Caco-2 (cell line): ENCODE measurements at regions not wholly inside any gene's neighbourhood (a gene's known extent, or its start where the extent isn't known, plus 50 kb on each side); places are given as distances from the start of the nearest gene placed in this dataset.

Source experiments
- BruUV-seq: library from RNA; stranded (reverse); fragments of 400-500 nt; replicated peaks from 2 replicates; lab custom pipeline; 2021; lab: Mats Ljungman, UMichigan
- CTCF ChIA-PET: fragments of 300-600 bp; sonication (Branson Sonifier 250); formaldehyde crosslinking; loops from one replicate; lab custom pipeline; 2022; ENCODE audit warnings: antibody characterized with exemption; lab: Charles Lee
- POLR2A ChIA-PET: fragments of 300-600 bp; sonication (Branson Sonifier 250); formaldehyde crosslinking; loops from one replicate; lab custom pipeline; 2022; ENCODE audit warnings: antibody characterized with exemption; lab: Charles Lee
- DNase-seq, 2 experiments: peaks; one replicate each; pipeline versions ENCODE4 v3.0.0 to v3.0.0-alpha.2; 2020 to 2022
- H3K27me3 ChIP-seq: replicated peaks from 2 replicates; pipeline ENCODE4 v1.6.0; 2011; ENCODE audit warnings: low read length; ENCODE audit not compliant: control insufficient read depth, insufficient read depth
- H3K36me3 ChIP-seq: 2 replicates; pipeline ENCODE4 v1.5.1; 2011; ENCODE audit warnings: low read length; ENCODE audit not compliant: control insufficient read depth, insufficient read depth
- H3K4me1 ChIP-seq: fragments of 250-450 bp; sonication (Bioruptor Pico); 2 replicates; pipeline ENCODE4 v1.5.1; 2020; ENCODE audit warnings: mild to moderate bottlenecking
- H3K4me3 ChIP-seq: 2 replicates; pipeline ENCODE4 v1.5.1; 2011; ENCODE audit warnings: low read depth, mild to moderate bottlenecking, control low read depth, low read length
- H3K9me3 ChIP-seq: fragments of 250-450 bp; sonication (Bioruptor Pico); 2 replicates; pipeline ENCODE4 v1.5.1; 2020; ENCODE audit warnings: mild to moderate bottlenecking, moderate library complexity
- H3K27ac Mint-ChIP-seq: one replicate; pipeline ENCODE4 v1.8.0; 2022; ENCODE audit warnings: mixed read lengths; ENCODE audit not compliant: unreplicated experiment
- H3K27me3 Mint-ChIP-seq: one replicate; pipeline ENCODE4 v1.8.0; 2022; ENCODE audit warnings: mixed read lengths; ENCODE audit not compliant: insufficient read depth, unreplicated experiment
- H3K36me3 Mint-ChIP-seq: one replicate; pipeline ENCODE4 v1.8.0; 2022; ENCODE audit warnings: mild to moderate bottlenecking, mixed read lengths; ENCODE audit not compliant: insufficient read depth, unreplicated experiment
- H3K4me1 Mint-ChIP-seq: one replicate; pipeline ENCODE4 v1.8.0; 2022; ENCODE audit warnings: low read depth, mixed read lengths; ENCODE audit not compliant: unreplicated experiment
- H3K4me3 Mint-ChIP-seq: one replicate; pipeline ENCODE4 v1.8.0; 2022; ENCODE audit warnings: mild to moderate bottlenecking, moderate library complexity, mixed read lengths; ENCODE audit not compliant: unreplicated experiment
- H3K9me3 Mint-ChIP-seq: one replicate; pipeline ENCODE4 v1.8.0; 2022; ENCODE audit warnings: mixed read lengths; ENCODE audit not compliant: unreplicated experiment
- CTCF ChIP-seq, 2 experiments: fragments of 200-600 bp in 1 of 2; IDR thresholded peaks; 1 replicate in 1 of 2; 2 replicates in 1 of 2; pipeline versions ENCODE4 v1.5.1 to v1.8.0; 2011 to 2022; ENCODE audit warnings: antibody characterized with exemption in 1 of 2, control low read depth in 1 of 2, inconsistent platforms in 1 of 2, low read depth in 1 of 2, low read length in 1 of 2, mild to moderate bottlenecking in 1 of 2, moderate library complexity in 1 of 2; ENCODE audit not compliant: insufficient read depth in 1 of 2, severe bottlenecking in 1 of 2, unreplicated experiment in 1 of 2
- intact Hi-C: fragments of 100-400 bp; cut with micrococcal nuclease; formaldehyde crosslinking; loops from one replicate; pipeline ENCODE4 v1.10.0; 2022; ENCODE audit not compliant: unreplicated experiment

- POLR2A ChIA-PET = no interaction called here
- H3K27me3 ChIP-seq = no peaks in the 10 kb centered on the region
- H3K4me3 ChIP-seq = no peak overlapping the region
- intact Hi-C loops = no loop called here
- no peaks in the 10 kb centered on the region for H3K36me3 ChIP-seq
- Mint-ChIP-seq H3K4me3 (no peak overlapping the region), H3K4me1 (no peaks in the 10 kb centered on the region), H3K36me3 (no peaks in the 10 kb centered on the region), H3K27ac (no peak overlapping the region), H3K27me3 (no peaks in the 10 kb centered on the region), H3K9me3 (no peaks in the 10 kb centered on the region)
- DNase-seq = no peak
- H3K4me1 ChIP-seq = no peaks in the 10 kb centered on the region
- H3K9me3 ChIP-seq = no peaks in the 10 kb centered on the region
- TF ChIP-seq CTCF (IDR thresholded peaks at IDR 0.05; ENCODE audit: insufficient read depth in 1 of 2, low read depth in 1 of 2, low read length in 1 of 2, severe bottlenecking in 1 of 2, unreplicated experiment in 1 of 2) = no peak
- CTCF ChIA-PET = no interaction called here
- BruUV-seq = no TSS peak
These were observed 381.0 kb downstream of the GPATCH2 start for GRCh38 chr1:217249857-217250256.

- Mint-ChIP-seq H3K27ac (no peak overlapping the region), H3K36me3 (no peaks in the 10 kb centered on the region), H3K4me3 (no peak overlapping the region), H3K4me1 (no peaks in the 10 kb centered on the region), H3K9me3 (no peaks in the 10 kb centered on the region), H3K27me3 (no peaks in the 10 kb centered on the region)
- ChIA-PET POLR2A (no interaction called here), CTCF (no interaction called here)
- intact Hi-C loops = no loop called here
- no peaks in the 10 kb centered on the region for H3K4me1 ChIP-seq
- no peak for DNase-seq
- no peaks in the 10 kb centered on the region for H3K27me3 ChIP-seq
- no peaks in the 10 kb centered on the region for H3K36me3 ChIP-seq
- TF ChIP-seq CTCF (IDR thresholded peaks at IDR 0.05; ENCODE audit: insufficient read depth in 1 of 2, low read depth in 1 of 2, low read length in 1 of 2, severe bottlenecking in 1 of 2, unreplicated experiment in 1 of 2) = no peak
- BruUV-seq = no TSS peak
- H3K9me3 ChIP-seq = no peaks in the 10 kb centered on the region
- H3K4me3 ChIP-seq = no peak overlapping the region
These were observed 385.9 kb downstream of the GPATCH2 start for GRCh38 chr1:217244971-217245370.

- Mint-ChIP-seq H3K27ac (no peak overlapping the region), H3K9me3 (no peaks in the 10 kb centered on the region), H3K4me3 (no peak overlapping the region), H3K27me3 (no peaks in the 10 kb centered on the region), H3K36me3 (no peaks in the 10 kb centered on the region), H3K4me1 (no peaks in the 10 kb centered on the region)
- no peak overlapping the region for H3K4me3 ChIP-seq
- H3K36me3 ChIP-seq = no peaks in the 10 kb centered on the region
- intact Hi-C loops = no loop called here
- H3K9me3 ChIP-seq = no peaks in the 10 kb centered on the region
- no peak for TF ChIP-seq CTCF (IDR thresholded peaks at IDR 0.05; ENCODE audit: insufficient read depth in 1 of 2, low read depth in 1 of 2, low read length in 1 of 2, severe bottlenecking in 1 of 2, unreplicated experiment in 1 of 2)
- DNase-seq = no peak
- H3K27me3 ChIP-seq = no peaks in the 10 kb centered on the region
- H3K4me1 ChIP-seq = no peaks in the 10 kb centered on the region
- CTCF ChIA-PET = no interaction called here
- BruUV-seq = no TSS peak
- POLR2A ChIA-PET = no interaction called here
These were observed 390.2 kb downstream of the GPATCH2 start for GRCh38 chr1:217240656-217241055.
